SK-N-SH (cell line): ENCODE measurements at regions not wholly inside any gene's neighbourhood (a gene's known extent, or its start where the extent isn't known, plus 50 kb on each side); places are given as distances from the start of the nearest gene placed in this dataset.

Experiments
- CTCF ChIA-PET: fragments of 300-600, 350-600 bp; formaldehyde crosslinking; extraction: SDS; loops from one replicate; lab custom pipeline; 2021; lab: Yijun Ruan, JAX
- POLR2A ChIA-PET: fragments of 350-600 bp; sonication (Branson Sonifier 250); formaldehyde crosslinking; extraction: SDS; loops from one replicate; lab custom pipeline; 2020; ENCODE audit warnings: antibody characterized with exemption, inconsistent platforms; lab: Yijun Ruan, JAX
- DNase-seq: peaks from one replicate; pipeline ENCODE4 v3.0.0; 2012
- H2AFZ ChIP-seq: fragments of 200-600 bp; sonication (generic); 2 replicates; pipeline ENCODE4 v1.8.1; 2016; ENCODE audit warnings: antibody characterized with exemption, mild to moderate bottlenecking, low read depth
- H3F3A ChIP-seq: fragments of 200-600 bp; sonication (generic); replicated peaks from 2 replicates; pipeline ENCODE3; 2016; ENCODE audit warnings: antibody characterized with exemption, mild to moderate bottlenecking; ENCODE audit not compliant: insufficient read depth
- H3K27ac ChIP-seq, 2 experiments: fragments of 200-500 bp in 1 of 2; fragments of 200-600 bp in 1 of 2; sonication (Bioruptor generic) in 1 of 2; sonication (generic), shearing (Covaris generic) in 1 of 2; 2 replicates each; pipeline versions ENCODE4 v1.5.1 to v1.6.1; 2014 to 2016; ENCODE audit warnings: low read depth in 2 of 2, inconsistent platforms in 1 of 2, low read length in 1 of 2, mild to moderate bottlenecking in 1 of 2, mixed read lengths in 1 of 2
- H3K27me3 ChIP-seq: fragments of 200-600 bp; sonication (generic), shearing (Covaris generic); 2 replicates; pipeline ENCODE4 v1.6.1; 2016; ENCODE audit warnings: mixed run types; ENCODE audit not compliant: insufficient read depth
- H3K36me3 ChIP-seq, 2 experiments: fragments of 200-500 bp in 1 of 2; fragments of 200-600 bp in 1 of 2; sonication (Bioruptor generic) in 1 of 2; sonication (generic) in 1 of 2; replicated peaks in 1 of 2; 2 replicates each; pipeline versions ENCODE3 to v1.5.1; 2014 to 2016; ENCODE audit warnings: low read length in 1 of 2, mild to moderate bottlenecking in 1 of 2; ENCODE audit not compliant: insufficient read depth in 2 of 2, control insufficient read depth in 1 of 2
- H3K4me1 ChIP-seq, 2 experiments: fragments of 200-500 bp in 1 of 2; fragments of 200-600 bp in 1 of 2; sonication (Bioruptor generic) in 1 of 2; sonication (generic), shearing (Covaris generic) in 1 of 2; 2 replicates each; pipeline versions ENCODE4 v1.5.1 to v1.6.1; 2014 to 2016; ENCODE audit warnings: low read depth in 1 of 2, low read length in 1 of 2, mixed run types in 1 of 2; ENCODE audit not compliant: insufficient read depth in 2 of 2, control insufficient read depth in 1 of 2
- H3K4me2 ChIP-seq: fragments of 200-600 bp; sonication (generic), shearing (Covaris generic); 2 replicates; pipeline ENCODE4 v1.6.1; 2017; ENCODE audit warnings: mixed run types
- H3K4me3 ChIP-seq, 2 experiments: fragments of 200-500 bp in 1 of 2; fragments of 200-600 bp in 1 of 2; sonication (Bioruptor generic) in 1 of 2; sonication (generic), shearing (Covaris generic) in 1 of 2; 2 replicates each; pipeline versions ENCODE4 v1.5.1 to v1.8.1; 2014 to 2016; ENCODE audit warnings: low read depth in 2 of 2, inconsistent platforms in 1 of 2, low read length in 1 of 2, mild to moderate bottlenecking in 1 of 2, mixed read lengths in 1 of 2, moderate library complexity in 1 of 2
- H3K79me2 ChIP-seq: fragments of 200-600 bp; sonication (generic); 2 replicates; pipeline ENCODE4 v1.8.1; 2017; ENCODE audit warnings: mild to moderate bottlenecking; ENCODE audit not compliant: insufficient read depth
- H3K9ac ChIP-seq: fragments of 200-600 bp; sonication (generic); 2 replicates; pipeline ENCODE4 v1.6.1; 2017; ENCODE audit warnings: mixed run types
- H3K9me2 ChIP-seq: fragments of 200-600 bp; sonication (generic); 2 replicates; pipeline ENCODE4 v1.6.1; 2017; ENCODE audit warnings: mixed run types
- H3K9me3 ChIP-seq: fragments of 200-600 bp; sonication (generic); 2 replicates; pipeline ENCODE4 v1.6.1; 2017; ENCODE audit warnings: mixed run types, mild to moderate bottlenecking, moderate library complexity
- H4K20me1 ChIP-seq: fragments of 200-600 bp; sonication (generic); 2 replicates; pipeline ENCODE4 v1.6.1; 2017; ENCODE audit warnings: mild to moderate bottlenecking, mixed run types; ENCODE audit not compliant: insufficient read depth
- CHD2 ChIP-seq: fragments of 150-350 bp; IDR thresholded peaks from 2 replicates; pipeline ENCODE4 v1.6.1; 2018; ENCODE audit warnings: low read length; ENCODE audit not compliant: partially characterized antibody
- ELF1 ChIP-seq: IDR thresholded peaks from 2 replicates; pipeline ENCODE4 v1.4.0; 2012
- EZH2phosphoT487 ChIP-seq: fragments of 200-600 bp; sonication (generic); IDR thresholded peaks from 2 replicates; pipeline ENCODE4 v1.6.1; 2017; ENCODE audit warnings: low read depth, mixed run types, mild to moderate bottlenecking, antibody characterized with exemption, moderate library complexity, borderline replicate concordance
- FOXJ3 ChIP-seq: sonication (generic); formaldehyde crosslinking; IDR thresholded peaks from 2 replicates; pipeline ENCODE4 v1.5.1; 2020; ENCODE audit warnings: mild to moderate bottlenecking, missing genetic modification reagents
- FOXM1 ChIP-seq: IDR thresholded peaks from 2 replicates; pipeline ENCODE4 v1.4.0; 2012; ENCODE audit warnings: low read depth, mild to moderate bottlenecking
- GABPA ChIP-seq: IDR thresholded peaks from 2 replicates; pipeline ENCODE4 v1.4.0; 2012; ENCODE audit warnings: low read depth, mild to moderate bottlenecking
- MAX ChIP-seq: IDR thresholded peaks from 2 replicates; pipeline ENCODE4 v1.4.0; 2012; ENCODE audit warnings: low read depth
- MXI1 ChIP-seq: IDR thresholded peaks from 2 replicates; pipeline ENCODE4 v1.6.1; 2012; ENCODE audit warnings: mild to moderate bottlenecking, low read depth, low read length, improper control_type of control experiment
- NFIC ChIP-seq: IDR thresholded peaks from 2 replicates; pipeline ENCODE4 v1.4.0; 2012; ENCODE audit warnings: borderline replicate concordance
- NRF1 ChIP-seq: IDR thresholded peaks from 2 replicates; pipeline ENCODE4 v1.6.1; 2012; ENCODE audit warnings: low read depth, mild to moderate bottlenecking, low read length
- POLR2AphosphoS5 ChIP-seq: IDR thresholded peaks from 2 replicates; pipeline ENCODE4 v1.6.1; 2012; ENCODE audit warnings: low read depth, low read length
- RAD21 ChIP-seq: IDR thresholded peaks from 2 replicates; pipeline ENCODE4 v1.6.1; 2012; ENCODE audit warnings: mild to moderate bottlenecking, low read length
- RFX5 ChIP-seq: IDR thresholded peaks from 2 replicates; pipeline ENCODE4 v1.6.1; 2012; ENCODE audit warnings: mild to moderate bottlenecking, improper control_type of control experiment, low read length
- RXRA ChIP-seq: IDR thresholded peaks from 2 replicates; pipeline ENCODE4 v1.4.0; 2012; ENCODE audit warnings: low read depth, mild to moderate bottlenecking, borderline replicate concordance
- SIN3A ChIP-seq: IDR thresholded peaks from 2 replicates; pipeline ENCODE4 v1.6.1; 2012; ENCODE audit warnings: low read depth, mild to moderate bottlenecking, low read length, moderate library complexity, borderline replicate concordance
- TAF1 ChIP-seq: IDR thresholded peaks from 2 replicates; pipeline ENCODE4 v1.6.1; 2012; ENCODE audit warnings: low read depth, mild to moderate bottlenecking, low read length, moderate library complexity, borderline replicate concordance
- TEAD4 ChIP-seq: IDR thresholded peaks from 2 replicates; pipeline ENCODE4 v1.4.0; 2012; ENCODE audit warnings: mild to moderate bottlenecking, borderline replicate concordance; ENCODE audit not compliant: insufficient read depth
- USF1 ChIP-seq: IDR thresholded peaks from 2 replicates; pipeline ENCODE4 v1.4.0; 2012; ENCODE audit warnings: low read depth, borderline replicate concordance
- USF2 ChIP-seq: fragments of 150-350 bp; IDR thresholded peaks from 2 replicates; pipeline ENCODE4 v1.6.1; 2017; ENCODE audit warnings: antibody characterized with exemption, low read length, low read depth, borderline replicate concordance
- YY1 ChIP-seq: IDR thresholded peaks from 2 replicates; pipeline ENCODE4 v1.4.0; 2012; ENCODE audit warnings: low read depth, mild to moderate bottlenecking
- WGBS: methylation state at CpG from one replicate; pipeline ENCODE4 v1.1.6; 2017; ENCODE audit warnings: low lambda C conversion rate; 5-methylcytosine and 5-hydroxymethylcytosine counted together
- TF ChIP-seq, protein P1 (sequence below): fragments of 200-600 bp; sonication (generic); IDR thresholded peaks from 2 replicates; pipeline ENCODE4 v1.6.1; 2017; ENCODE audit warnings: antibody characterized with exemption, mild to moderate bottlenecking, moderate library complexity
- TF ChIP-seq, protein P2 (sequence below): fragments of 150-350 bp; IDR thresholded peaks from 2 replicates; pipeline ENCODE4 v1.6.1; 2016; ENCODE audit warnings: mild to moderate bottlenecking, low read depth, low read length

DNA sequence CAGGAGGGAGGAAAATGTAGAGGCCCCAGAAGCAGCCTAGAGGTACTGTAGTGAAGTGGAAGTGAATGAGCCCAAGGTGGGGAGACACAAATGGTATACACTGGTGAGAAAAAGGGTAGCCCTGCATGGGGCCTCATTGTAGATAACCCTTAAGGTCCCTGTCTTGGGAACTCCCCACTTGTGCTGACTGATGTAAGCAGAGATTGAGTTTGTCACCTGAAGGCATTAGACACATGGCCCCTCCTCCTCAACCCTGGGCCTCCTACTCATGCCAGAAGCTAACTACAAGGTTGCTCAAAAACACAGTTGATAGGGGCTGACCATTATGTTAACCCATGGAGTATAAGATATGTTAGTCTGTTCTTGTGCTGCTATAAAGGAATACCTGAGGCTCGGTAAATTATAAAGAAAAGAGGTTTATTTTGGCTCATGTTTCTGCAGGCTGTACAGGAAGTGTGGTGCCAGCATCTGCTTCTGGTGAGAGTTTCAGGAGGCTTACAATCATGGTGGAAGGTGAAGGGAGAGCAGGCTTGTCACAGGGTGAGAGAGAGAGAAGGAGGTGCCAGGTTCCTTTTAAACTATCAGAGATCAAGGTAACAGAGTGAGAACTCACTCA is 84.6 kb upstream of the RNU6-1 start:
- Histone ChIP-seq H3K9me2 (no peaks in the 10 kb centered on the region), H3K9me3 (no peaks in the 10 kb centered on the region), H3K4me2 (no peak overlapping the region), H3K27ac (no peak overlapping the region), H3K9ac (no peak overlapping the region), H3K4me3 (no peak overlapping the region), H3K4me1 (peaks cover 0 to 6% of the 10 kb centered on the region in 2 experiments; a peak in 1 of 4 replicates), H3F3A (peaks cover 3% of the 10 kb centered on the region), H3K27me3 (no peaks in the 10 kb centered on the region), H4K20me1 (no peaks in the 10 kb centered on the region), H3K79me2 (no peaks in the 10 kb centered on the region), H3K36me3 (no peaks in the 10 kb centered on the region), H2AFZ (no peak overlapping the region)
- 100% methylated on average over 1 of the region's 1 CpG for WGBS
- no peak for TF ChIP-seq MAX
- TF ChIP-seq NRF1, result no peak
- no peak for TF ChIP-seq RFX5
- no peak for TF ChIP-seq TEAD4
- TF ChIP-seq GABPA, result no peak
- TF ChIP-seq, protein P1, sequence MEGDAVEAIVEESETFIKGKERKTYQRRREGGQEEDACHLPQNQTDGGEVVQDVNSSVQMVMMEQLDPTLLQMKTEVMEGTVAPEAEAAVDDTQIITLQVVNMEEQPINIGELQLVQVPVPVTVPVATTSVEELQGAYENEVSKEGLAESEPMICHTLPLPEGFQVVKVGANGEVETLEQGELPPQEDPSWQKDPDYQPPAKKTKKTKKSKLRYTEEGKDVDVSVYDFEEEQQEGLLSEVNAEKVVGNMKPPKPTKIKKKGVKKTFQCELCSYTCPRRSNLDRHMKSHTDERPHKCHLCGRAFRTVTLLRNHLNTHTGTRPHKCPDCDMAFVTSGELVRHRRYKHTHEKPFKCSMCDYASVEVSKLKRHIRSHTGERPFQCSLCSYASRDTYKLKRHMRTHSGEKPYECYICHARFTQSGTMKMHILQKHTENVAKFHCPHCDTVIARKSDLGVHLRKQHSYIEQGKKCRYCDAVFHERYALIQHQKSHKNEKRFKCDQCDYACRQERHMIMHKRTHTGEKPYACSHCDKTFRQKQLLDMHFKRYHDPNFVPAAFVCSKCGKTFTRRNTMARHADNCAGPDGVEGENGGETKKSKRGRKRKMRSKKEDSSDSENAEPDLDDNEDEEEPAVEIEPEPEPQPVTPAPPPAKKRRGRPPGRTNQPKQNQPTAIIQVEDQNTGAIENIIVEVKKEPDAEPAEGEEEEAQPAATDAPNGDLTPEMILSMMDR, result no peak
- no peak for TF ChIP-seq FOXM1
- no peak for TF ChIP-seq POLR2AphosphoS5
- TF ChIP-seq TAF1, result no peak
- no peak for TF ChIP-seq YY1
- TF ChIP-seq RXRA, result no peak
- no peak for TF ChIP-seq FOXJ3 (CRISPR knock-in tag)
- no peak for TF ChIP-seq EZH2phosphoT487
- TF ChIP-seq RAD21, result no peak
- no peak for TF ChIP-seq CHD2
- no peak for TF ChIP-seq ELF1
- ChIA-PET CTCF (interaction anchor here (0.6 to 1.2 kb wide), 3 partner anchors 10 to 255 kb away, joined by 3 read pairs; no protein-coding TSS in a partner anchor), POLR2A (no interaction called here)
- DNase-seq, result no peak

DNA sequence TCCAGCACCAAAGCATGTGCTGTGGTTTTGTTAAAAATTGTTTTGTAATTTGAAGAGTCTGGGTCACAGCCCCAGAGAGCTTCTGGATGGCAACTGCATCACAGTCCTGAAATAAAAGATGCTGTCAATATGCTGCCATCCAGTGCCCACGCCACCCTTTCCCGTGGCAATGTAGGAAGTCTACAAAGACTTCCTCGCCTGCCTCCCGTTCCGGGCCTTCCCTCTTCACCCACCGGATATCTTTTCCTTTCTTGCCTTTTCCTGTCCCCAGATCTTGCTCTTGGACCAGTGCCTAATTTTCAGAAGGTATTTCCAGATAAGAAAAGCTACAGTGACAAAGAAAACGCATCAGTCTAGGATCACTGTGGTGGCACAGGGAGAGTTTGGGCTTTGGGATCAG is 85.3 kb upstream of the RNU6-1 start:
- Histone ChIP-seq H3K4me1 (peaks cover 0 to 6% of the 10 kb centered on the region in 2 experiments; a peak in 1 of 4 replicates), H3K27me3 (no peaks in the 10 kb centered on the region), H3K4me3 (no peak overlapping the region), H3K9me3 (no peaks in the 10 kb centered on the region), H2AFZ (no peak overlapping the region), H3K4me2 (no peak overlapping the region), H3K9ac (no peak overlapping the region), H3F3A (peaks cover 3% of the 10 kb centered on the region), H3K9me2 (no peaks in the 10 kb centered on the region), H3K36me3 (no peaks in the 10 kb centered on the region), H4K20me1 (no peaks in the 10 kb centered on the region), H3K79me2 (no peaks in the 10 kb centered on the region), H3K27ac (no peak overlapping the region)
- ChIA-PET POLR2A (no interaction called here), CTCF (interaction anchor here (0.6 to 1.2 kb wide), 2 partner anchors 31 to 255 kb away, joined by 3 read pairs; no protein-coding TSS in a partner anchor)
- WGBS, result 75% methylated on average over 7 of the region's 7 CpGs
- TF ChIP-seq SIN3A (no peak), YY1 (no peak), USF1 (no peak), FOXM1 (no peak), TEAD4 (no peak), USF2 (no peak), ELF1 (no peak), EZH2phosphoT487 (no peak), RFX5 (no peak), MXI1 (no peak), NFIC (no peak)
- TF ChIP-seq, protein P2, sequence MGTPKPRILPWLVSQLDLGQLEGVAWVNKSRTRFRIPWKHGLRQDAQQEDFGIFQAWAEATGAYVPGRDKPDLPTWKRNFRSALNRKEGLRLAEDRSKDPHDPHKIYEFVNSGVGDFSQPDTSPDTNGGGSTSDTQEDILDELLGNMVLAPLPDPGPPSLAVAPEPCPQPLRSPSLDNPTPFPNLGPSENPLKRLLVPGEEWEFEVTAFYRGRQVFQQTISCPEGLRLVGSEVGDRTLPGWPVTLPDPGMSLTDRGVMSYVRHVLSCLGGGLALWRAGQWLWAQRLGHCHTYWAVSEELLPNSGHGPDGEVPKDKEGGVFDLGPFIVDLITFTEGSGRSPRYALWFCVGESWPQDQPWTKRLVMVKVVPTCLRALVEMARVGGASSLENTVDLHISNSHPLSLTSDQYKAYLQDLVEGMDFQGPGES, result no peak
- no peak for DNase-seq
